ENCODE measurements at regions not wholly inside any gene's neighbourhood (a gene's known extent, or its start where the extent isn't known, plus 50 kb on each side); places are given as distances from the start of the nearest gene placed in this dataset.
A peak's percentile ranks its signal among the peaks of the same experiment; 100 is the strongest.

- TF ChIP-seq EHF (CRISPR knock-in tag; IDR thresholded peaks at IDR 0.05) (no peak), SREBF2 (IDR thresholded peaks at IDR 0.05) (no peak), ZFP36 (IDR thresholded peaks at IDR 0.05; ENCODE audit: borderline replicate concordance, partially characterized antibody) (no peak), ZC3H11A (IDR thresholded peaks at IDR 0.05) (no peak), MYC (IDR thresholded peaks at IDR 0.05; ENCODE audit: borderline replicate concordance, low read length) (no peak), CTCF (IDR thresholded peaks at IDR 0.05) (no peak), RARB (CRISPR knock-in tag; IDR thresholded peaks at IDR 0.05) (no peak), CBX2 (IDR thresholded peaks at IDR 0.05; ENCODE audit: borderline replicate concordance, low read depth) (no peak), JUNB (IDR thresholded peaks at IDR 0.05) (no peak), ESRRA (IDR thresholded peaks at IDR 0.05; ENCODE audit: borderline replicate concordance, low read length) (no peak), REST (IDR thresholded peaks at IDR 0.05) (no peak), FOSB (CRISPR knock-in tag; IDR thresholded peaks at IDR 0.05) (no peak), CHD4 (IDR thresholded peaks at IDR 0.05; ENCODE audit: borderline replicate concordance) (no peak), HOXB13 (CRISPR knock-in tag; IDR thresholded peaks at IDR 0.05; ENCODE audit: low read depth) (no peak), POLR2AphosphoS2 (conservative IDR thresholded peaks at IDR 0.05; ENCODE audit: low read length) (no peak), CHD2 (IDR thresholded peaks at IDR 0.05; ENCODE audit: low read length, partially characterized antibody) (no peak)
- TF ChIP-seq, protein P1, sequence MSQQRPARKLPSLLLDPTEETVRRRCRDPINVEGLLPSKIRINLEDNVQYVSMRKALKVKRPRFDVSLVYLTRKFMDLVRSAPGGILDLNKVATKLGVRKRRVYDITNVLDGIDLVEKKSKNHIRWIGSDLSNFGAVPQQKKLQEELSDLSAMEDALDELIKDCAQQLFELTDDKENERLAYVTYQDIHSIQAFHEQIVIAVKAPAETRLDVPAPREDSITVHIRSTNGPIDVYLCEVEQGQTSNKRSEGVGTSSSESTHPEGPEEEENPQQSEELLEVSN (IDR thresholded peaks at IDR 0.05; ENCODE audit: borderline replicate concordance, low read depth): no peak
- no peak for DNase-seq (ENCODE audit: low read depth in 1 of 2, low spot score in 1 of 2)
- H3K4me1 ChIP-seq: no peaks in the 10 kb centered on the region
- no peak overlapping the region for H3K27ac ChIP-seq
- ChIA-PET POLR2A (no interaction called here), CTCF (interaction anchor here (1.4 kb wide), 1 partner anchor 9 kb away, joined by 5 read pairs; no protein-coding TSS in a partner anchor)
- 0 out of 3 replicates have a peak, but pooled peaks cover 9% of the 10 kb centered on the region for H3K9me3 ChIP-seq
- no peak overlapping the region for H3K4me2 ChIP-seq
- WGBS (ENCODE audit: missing lambda C conversion rate): 5% methylated on average over 3 of the region's 3 CpGs
- FAIRE-seq: peak; percentile 89
- H3K4me3 ChIP-seq: no peak overlapping the region
- ATAC-seq: no peak
Observed at GRCh38 chr19:28532765-28533341, 680.1 kb downstream of the UQCRFS1 start.

DNA sequence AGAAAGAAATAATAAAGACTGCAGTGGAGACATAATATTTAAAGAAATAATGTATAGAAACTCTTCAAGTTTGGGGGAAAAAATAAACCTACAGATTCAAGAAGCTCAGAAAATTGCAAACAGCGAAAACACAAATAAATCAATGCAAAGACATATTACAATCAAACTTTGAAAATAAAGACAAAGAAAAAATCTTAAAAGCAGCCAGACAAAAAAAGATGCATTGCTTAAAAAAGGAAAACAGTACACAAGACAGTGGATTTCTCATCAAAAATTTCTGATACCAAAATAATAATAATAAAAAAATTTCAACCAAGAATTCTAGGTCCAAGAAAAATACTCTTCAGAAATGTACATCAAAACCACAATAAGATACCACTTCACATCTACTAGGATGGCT, 681.0 kb downstream of the UQCRFS1 start:
- FAIRE-seq: peak; percentile 46

More for the DNA sequence above, 681.0 kb downstream of the UQCRFS1 start:
- ATAC-seq: no peak
- 0 out of 3 replicates have a peak, but pooled peaks cover 6% of the 10 kb centered on the region for H3K9me3 ChIP-seq
- H3K27ac ChIP-seq: no peak overlapping the region
- DNase-seq (ENCODE audit: low read depth in 1 of 2, low spot score in 1 of 2): no peak
- H3K4me2 ChIP-seq: no peak overlapping the region
- TF ChIP-seq PHF8 (IDR thresholded peaks at IDR 0.05; ENCODE audit: borderline replicate concordance, low read depth) (no peak), CEBPB (IDR thresholded peaks at IDR 0.05) (no peak), CBX2 (IDR thresholded peaks at IDR 0.05; ENCODE audit: borderline replicate concordance, low read depth) (no peak), HOXA7 (CRISPR knock-in tag; IDR thresholded peaks at IDR 0.05) (no peak), HOXB13 (CRISPR knock-in tag; IDR thresholded peaks at IDR 0.05; ENCODE audit: low read depth) (no peak), KDM5A (IDR thresholded peaks at IDR 0.05) (no peak), ZFP36 (IDR thresholded peaks at IDR 0.05; ENCODE audit: borderline replicate concordance, partially characterized antibody) (no peak), ZSCAN20 (CRISPR knock-in tag; IDR thresholded peaks at IDR 0.05) (no peak), HDAC2 (IDR thresholded peaks at IDR 0.05) (no peak), MYC (IDR thresholded peaks at IDR 0.05; ENCODE audit: borderline replicate concordance, low read length) (no peak), ESRRA (IDR thresholded peaks at IDR 0.05; ENCODE audit: borderline replicate concordance, low read length) (no peak), HMGXB4 (CRISPR knock-in tag; IDR thresholded peaks at IDR 0.05; ENCODE audit: borderline replicate concordance) (no peak), CTCF (IDR thresholded peaks at IDR 0.05) (no peak), ZC3H11A (IDR thresholded peaks at IDR 0.05) (no peak), POLR2AphosphoS2 (conservative IDR thresholded peaks at IDR 0.05; ENCODE audit: low read length) (no peak), POLR2A (IDR thresholded peaks at IDR 0.05; ENCODE audit: low read length) (no peak), RFX5 (IDR thresholded peaks at IDR 0.05) (no peak)
- 0% methylated on average over 1 of the region's 1 CpG for WGBS (ENCODE audit: missing lambda C conversion rate)
- H3K4me1 ChIP-seq: no peaks in the 10 kb centered on the region
- ChIA-PET POLR2A (no interaction called here), CTCF (interaction anchor here (1.4 kb wide), 1 partner anchor 10 kb away, joined by 5 read pairs; no protein-coding TSS in a partner anchor)
- H3K4me3 ChIP-seq: no peak overlapping the region

Data from A549 (cell line).